ENCODE measurements at regions not wholly inside any gene's neighbourhood (a gene's known extent, or its start where the extent isn't known, plus 50 kb on each side); places are given as distances from the start of the nearest gene placed in this dataset.

- Histone ChIP-seq H3K9ac (ENCODE audit: low read depth in 1 of 2, low read length in 2 of 2) (no peak overlapping the region), H3K36me3 (ENCODE audit: control insufficient read depth in 1 of 2, insufficient read depth in 2 of 2, low read length in 2 of 2) (no peaks in the 10 kb centered on the region), H3K4me3 (ENCODE audit: low read depth in 1 of 2, low read length in 2 of 2) (no peak overlapping the region), H3K27ac (ENCODE audit: low read depth, low read length) (no peak overlapping the region), H3K9me3 (ENCODE audit: control insufficient read depth in 1 of 2, low read length in 2 of 2) (no peaks in the 10 kb centered on the region), H3K4me1 (ENCODE audit: control insufficient read depth in 1 of 2, insufficient read depth in 2 of 2, low read length in 2 of 2) (peaks cover 0 to 6% of the 10 kb centered on the region in 2 donors), H3K27me3 (ENCODE audit: control insufficient read depth in 1 of 2, insufficient read depth in 2 of 2, low read length in 2 of 2) (no peaks in the 10 kb centered on the region)
Measured at GRCh38 chr11:70882716-70883085, 369.7 kb downstream of the SHANK2 start.

GRCh38 chr11:70883323-70883940, 368.9 kb downstream of the SHANK2 start:
- peaks cover 0 to 6% of the 10 kb centered on the region in 2 donors for H3K4me1 ChIP-seq (ENCODE audit: control insufficient read depth in 1 of 2, insufficient read depth in 2 of 2, low read length in 2 of 2)
- no peak overlapping the region for H3K9ac ChIP-seq (ENCODE audit: low read depth in 1 of 2, low read length in 2 of 2)
- H3K36me3 ChIP-seq (ENCODE audit: control insufficient read depth in 1 of 2, insufficient read depth in 2 of 2, low read length in 2 of 2), result no peaks in the 10 kb centered on the region
- no peaks in the 10 kb centered on the region for H3K9me3 ChIP-seq (ENCODE audit: control insufficient read depth in 1 of 2, low read length in 2 of 2)
- H3K27ac ChIP-seq (ENCODE audit: low read depth, low read length), result no peak overlapping the region
- H3K27me3 ChIP-seq (ENCODE audit: control insufficient read depth in 1 of 2, insufficient read depth in 2 of 2, low read length in 2 of 2), result no peaks in the 10 kb centered on the region
- no peak overlapping the region for H3K4me3 ChIP-seq (ENCODE audit: low read depth in 1 of 2, low read length in 2 of 2)

GRCh38 chr11:70883973-70884623, 368.3 kb downstream of the SHANK2 start:
- H3K4me1 ChIP-seq (ENCODE audit: control insufficient read depth in 1 of 2, insufficient read depth in 2 of 2, low read length in 2 of 2), result peaks cover 0 to 6% of the 10 kb centered on the region in 2 donors
- no peaks in the 10 kb centered on the region for H3K36me3 ChIP-seq (ENCODE audit: control insufficient read depth in 1 of 2, insufficient read depth in 2 of 2, low read length in 2 of 2)
- H3K27me3 ChIP-seq (ENCODE audit: control insufficient read depth in 1 of 2, insufficient read depth in 2 of 2, low read length in 2 of 2), result no peaks in the 10 kb centered on the region
- no peak overlapping the region for H3K4me3 ChIP-seq (ENCODE audit: low read depth in 1 of 2, low read length in 2 of 2)
- no peak overlapping the region for H3K27ac ChIP-seq (ENCODE audit: low read depth, low read length)
- no peaks in the 10 kb centered on the region for H3K9me3 ChIP-seq (ENCODE audit: control insufficient read depth in 1 of 2, low read length in 2 of 2)
- no peak overlapping the region for H3K9ac ChIP-seq (ENCODE audit: low read depth in 1 of 2, low read length in 2 of 2)

GRCh38 chr11:70885281-70886231, 366.8 kb downstream of the SHANK2 start:
- Histone ChIP-seq H3K36me3 (ENCODE audit: control insufficient read depth in 1 of 2, insufficient read depth in 2 of 2, low read length in 2 of 2) (no peaks in the 10 kb centered on the region), H3K9me3 (ENCODE audit: control insufficient read depth in 1 of 2, low read length in 2 of 2) (no peaks in the 10 kb centered on the region), H3K27me3 (ENCODE audit: control insufficient read depth in 1 of 2, insufficient read depth in 2 of 2, low read length in 2 of 2) (no peaks in the 10 kb centered on the region), H3K4me3 (ENCODE audit: low read depth in 1 of 2, low read length in 2 of 2) (no peak overlapping the region), H3K4me1 (ENCODE audit: control insufficient read depth in 1 of 2, insufficient read depth in 2 of 2, low read length in 2 of 2) (peaks cover 0 to 6% of the 10 kb centered on the region in 2 donors), H3K27ac (ENCODE audit: low read depth, low read length) (no peak overlapping the region), H3K9ac (ENCODE audit: low read depth in 1 of 2, low read length in 2 of 2) (no peak overlapping the region)

GRCh38 chr11:70886256-70886655, 366.1 kb downstream of the SHANK2 start:
- H3K36me3 ChIP-seq (ENCODE audit: control insufficient read depth in 1 of 2, insufficient read depth in 2 of 2, low read length in 2 of 2), result no peaks in the 10 kb centered on the region
- no peaks in the 10 kb centered on the region for H3K27me3 ChIP-seq (ENCODE audit: control insufficient read depth in 1 of 2, insufficient read depth in 2 of 2, low read length in 2 of 2)
- no peak overlapping the region for H3K27ac ChIP-seq (ENCODE audit: low read depth, low read length)
- H3K9ac ChIP-seq (ENCODE audit: low read depth in 1 of 2, low read length in 2 of 2), result no peak overlapping the region
- H3K4me1 ChIP-seq (ENCODE audit: control insufficient read depth in 1 of 2, insufficient read depth in 2 of 2, low read length in 2 of 2), result peaks cover 0 to 6% of the 10 kb centered on the region in 2 donors
- H3K4me3 ChIP-seq (ENCODE audit: low read depth in 1 of 2, low read length in 2 of 2), result no peak overlapping the region
- H3K9me3 ChIP-seq (ENCODE audit: control insufficient read depth in 1 of 2, low read length in 2 of 2), result no peaks in the 10 kb centered on the region

GRCh38 chr11:70886676-70887541, 365.5 kb downstream of the SHANK2 start:
- Histone ChIP-seq H3K4me1 (ENCODE audit: control insufficient read depth in 1 of 2, insufficient read depth in 2 of 2, low read length in 2 of 2) (peaks cover 0 to 6% of the 10 kb centered on the region in 2 donors), H3K27me3 (ENCODE audit: control insufficient read depth in 1 of 2, insufficient read depth in 2 of 2, low read length in 2 of 2) (no peaks in the 10 kb centered on the region), H3K9ac (ENCODE audit: low read depth in 1 of 2, low read length in 2 of 2) (no peak overlapping the region), H3K27ac (ENCODE audit: low read depth, low read length) (no peak overlapping the region), H3K4me3 (ENCODE audit: low read depth in 1 of 2, low read length in 2 of 2) (no peak overlapping the region), H3K9me3 (ENCODE audit: control insufficient read depth in 1 of 2, low read length in 2 of 2) (no peaks in the 10 kb centered on the region), H3K36me3 (ENCODE audit: control insufficient read depth in 1 of 2, insufficient read depth in 2 of 2, low read length in 2 of 2) (no peaks in the 10 kb centered on the region)

- Histone ChIP-seq H3K36me3 (ENCODE audit: control insufficient read depth in 1 of 2, insufficient read depth in 2 of 2, low read length in 2 of 2) (no peaks in the 10 kb centered on the region), H3K4me3 (ENCODE audit: low read depth in 1 of 2, low read length in 2 of 2) (no peak overlapping the region), H3K9ac (ENCODE audit: low read depth in 1 of 2, low read length in 2 of 2) (no peak overlapping the region), H3K27me3 (ENCODE audit: control insufficient read depth in 1 of 2, insufficient read depth in 2 of 2, low read length in 2 of 2) (no peaks in the 10 kb centered on the region), H3K4me1 (ENCODE audit: control insufficient read depth in 1 of 2, insufficient read depth in 2 of 2, low read length in 2 of 2) (peaks cover 0 to 6% of the 10 kb centered on the region in 2 donors), H3K9me3 (ENCODE audit: control insufficient read depth in 1 of 2, low read length in 2 of 2) (no peaks in the 10 kb centered on the region), H3K27ac (ENCODE audit: low read depth, low read length) (no peak overlapping the region)
Measured at GRCh38 chr11:70887542-70887827, 364.9 kb downstream of the SHANK2 start.

GRCh38 chr11:70888061-70888460, 364.3 kb downstream of the SHANK2 start:
- peaks cover 0 to 6% of the 10 kb centered on the region in 2 donors for H3K4me1 ChIP-seq (ENCODE audit: control insufficient read depth in 1 of 2, insufficient read depth in 2 of 2, low read length in 2 of 2)
- H3K4me3 ChIP-seq (ENCODE audit: low read depth in 1 of 2, low read length in 2 of 2), result no peak overlapping the region
- no peaks in the 10 kb centered on the region for H3K9me3 ChIP-seq (ENCODE audit: control insufficient read depth in 1 of 2, low read length in 2 of 2)
- no peak overlapping the region for H3K27ac ChIP-seq (ENCODE audit: low read depth, low read length)
- H3K27me3 ChIP-seq (ENCODE audit: control insufficient read depth in 1 of 2, insufficient read depth in 2 of 2, low read length in 2 of 2), result no peaks in the 10 kb centered on the region
- H3K9ac ChIP-seq (ENCODE audit: low read depth in 1 of 2, low read length in 2 of 2), result no peak overlapping the region
- peaks cover 0 to 4% of the 10 kb centered on the region in 2 donors for H3K36me3 ChIP-seq (ENCODE audit: control insufficient read depth in 1 of 2, insufficient read depth in 2 of 2, low read length in 2 of 2)

GRCh38 chr11:70889411-70889810, 363.0 kb downstream of the SHANK2 start:
- Histone ChIP-seq H3K9ac (ENCODE audit: low read depth in 1 of 2, low read length in 2 of 2) (no peak overlapping the region), H3K4me1 (ENCODE audit: control insufficient read depth in 1 of 2, insufficient read depth in 2 of 2, low read length in 2 of 2) (peaks cover 0 to 3% of the 10 kb centered on the region in 2 donors), H3K27me3 (ENCODE audit: control insufficient read depth in 1 of 2, insufficient read depth in 2 of 2, low read length in 2 of 2) (no peaks in the 10 kb centered on the region), H3K9me3 (ENCODE audit: control insufficient read depth in 1 of 2, low read length in 2 of 2) (no peaks in the 10 kb centered on the region), H3K27ac (ENCODE audit: low read depth, low read length) (no peak overlapping the region), H3K4me3 (ENCODE audit: low read depth in 1 of 2, low read length in 2 of 2) (no peak overlapping the region), H3K36me3 (ENCODE audit: control insufficient read depth in 1 of 2, insufficient read depth in 2 of 2, low read length in 2 of 2) (peaks cover 0 to 5% of the 10 kb centered on the region in 2 donors)

Measured in duodenal mucosa (tissue), 2 donors.